Midbrain (tissue), 1 donor: ENCODE measurements at regions not wholly inside any gene's neighbourhood (a gene's known extent, or its start where the extent isn't known, plus 50 kb on each side); places are given as distances from the start of the nearest gene placed in this dataset.

Experiments used
- DNase-seq: peaks from one replicate; lab custom pipeline; 2025; lab: John Stamatoyannopoulos, UW

- DNase-seq: no peak
Measured at GRCh38 chr21:28788030-28788429, 204.6 kb downstream of the LTN1 start.

- DNase-seq: no peak
Measured at GRCh38 chr21:28783641-28784185, 209.0 kb downstream of the LTN1 start.

GRCh38 chr21:28781602-28782276 lies 210.9 kb downstream of the LTN1 start:
- DNase-seq: no peak

GRCh38 chr21:28779914-28780313 lies 212.8 kb downstream of the LTN1 start:
- DNase-seq: no peak

- no peak for DNase-seq
Measured at GRCh38 chr21:28776251-28776650, 216.4 kb downstream of the LTN1 start.

GRCh38 chr21:28775071-28775470 lies 217.6 kb downstream of the LTN1 start:
- no peak for DNase-seq

- DNase-seq: no peak
Measured at GRCh38 chr21:28773036-28773435, 219.6 kb downstream of the LTN1 start.

GRCh38 chr21:28771790-28772501 lies 220.7 kb downstream of the LTN1 start:
- DNase-seq: no peak

GRCh38 chr21:28770867-28771661 lies 221.6 kb downstream of the LTN1 start:
- DNase-seq: no peak

- no peak for DNase-seq
Measured at GRCh38 chr21:28769683-28770082, 223.0 kb downstream of the LTN1 start.

GRCh38 chr21:28768753-28769152 lies 223.9 kb downstream of the LTN1 start:
- DNase-seq: no peak

GRCh38 chr21:28767523-28767922 lies 225.2 kb downstream of the LTN1 start:
- DNase-seq: no peak

- no peak for DNase-seq
Measured at GRCh38 chr21:28763809-28764418, 228.8 kb downstream of the LTN1 start.

- DNase-seq: no peak
Measured at GRCh38 chr21:28762357-28762735, 230.3 kb downstream of the LTN1 start.

- DNase-seq: no peak
Measured at GRCh38 chr21:28761674-28762356, 230.9 kb downstream of the LTN1 start.

GRCh38 chr21:28758883-28759242 lies 233.8 kb downstream of the LTN1 start:
- DNase-seq: no peak

GRCh38 chr21:28758042-28758882 lies 234.4 kb downstream of the LTN1 start:
- no peak for DNase-seq

- DNase-seq: no peak
Measured at GRCh38 chr21:28754862-28755261, 237.8 kb downstream of the LTN1 start.

GRCh38 chr21:28754127-28754611 lies 238.5 kb downstream of the LTN1 start:
- DNase-seq: no peak

GRCh38 chr21:28752131-28752530 lies 240.5 kb downstream of the LTN1 start:
- DNase-seq: no peak

- no peak for DNase-seq
Measured at GRCh38 chr21:28751176-28751575, 241.5 kb downstream of the LTN1 start.
